HG02852 (cell line): ENCODE measurements at regions not wholly inside any gene's neighbourhood (a gene's known extent, or its start where the extent isn't known, plus 50 kb on each side); places are given as distances from the start of the nearest gene placed in this dataset.
"Not testable (repeated sequence)": the region's sequence is repeated elsewhere in the genome, so short reads cannot be mapped to it uniquely, and the experiment has no call there.

Source experiments
- ATAC-seq: cut with Tn5 transposase; IDR thresholded peaks from one replicate; pipeline ENCODE4 v1.9.1; 2021; ENCODE audit warnings: mild to moderate bottlenecking, moderate library complexity; ENCODE audit not compliant: unreplicated experiment

- ATAC-seq, result no peak
Observed at GRCh38 chr7:138363721-138364120, 96.3 kb upstream of the TRIM24 start.

- not testable (repeated sequence) for ATAC-seq
Observed at GRCh38 chr7:138366137-138366536, 93.9 kb upstream of the TRIM24 start.

- ATAC-seq, result not testable (repeated sequence)
Observed at GRCh38 chr7:138366676-138367075, 93.4 kb upstream of the TRIM24 start.

- no peak for ATAC-seq
Observed at GRCh38 chr7:138369797-138370196, 90.3 kb upstream of the TRIM24 start.

GRCh38 chr7:138370956-138371355, 89.1 kb upstream of the TRIM24 start:
- no peak for ATAC-seq

- no peak for ATAC-seq
Observed at GRCh38 chr7:138374119-138374693, 85.9 kb upstream of the TRIM24 start.

- ATAC-seq, result no peak
Observed at GRCh38 chr7:138377306-138377705, 82.8 kb upstream of the TRIM24 start.

- ATAC-seq, result no peak
Observed at GRCh38 chr7:138378741-138379559, 81.1 kb upstream of the TRIM24 start.

GRCh38 chr7:138382862-138383565, 77.0 kb upstream of the TRIM24 start:
- ATAC-seq, result no peak

GRCh38 chr7:138386821-138387220, 73.2 kb upstream of the TRIM24 start:
- no peak for ATAC-seq

- ATAC-seq, result no peak
Observed at GRCh38 chr7:138387755-138388475, 72.1 kb upstream of the TRIM24 start.

GRCh38 chr7:138388673-138389491, 71.2 kb upstream of the TRIM24 start:
- no peak for ATAC-seq

GRCh38 chr7:138395763-138396162, 64.3 kb upstream of the TRIM24 start:
- no peak for ATAC-seq

GRCh38 chr7:138396251-138397070, 63.6 kb upstream of the TRIM24 start:
- peak; percentile 81 for ATAC-seq

- ATAC-seq, result not testable (repeated sequence)
Observed at GRCh38 chr7:138397071-138397433, 63.0 kb upstream of the TRIM24 start.

- no peak for ATAC-seq
Observed at GRCh38 chr7:138398857-138399256, 61.2 kb upstream of the TRIM24 start.

GRCh38 chr7:138400400-138400886, 59.6 kb upstream of the TRIM24 start:
- no peak for ATAC-seq

- ATAC-seq, result no peak
Observed at GRCh38 chr7:138402749-138403148, 57.3 kb upstream of the TRIM24 start.

GRCh38 chr7:138405496-138405895, 54.6 kb upstream of the TRIM24 start:
- no peak for ATAC-seq
